BLaER1 treated with 17β-estradiol and CSF1 and Interleukin-3, amounts not matched to agents 10 nM and 100 nM (cell line): ENCODE measurements at regions not wholly inside any gene's neighbourhood (a gene's known extent, or its start where the extent isn't known, plus 50 kb on each side); places are given as distances from the start of the nearest gene placed in this dataset.

Experiments
- H3K27ac ChIP-seq, 11 experiments: shearing (Covaris generic); formaldehyde crosslinking; 2 replicates each; pipeline ENCODE4 v1.8.1; 2022
- H3K27me3 ChIP-seq, 11 experiments: shearing (Covaris generic); formaldehyde crosslinking; 2 replicates each; pipeline ENCODE4 v1.8.1; 2022
- H3K36me3 ChIP-seq, 11 experiments: shearing (Covaris generic); formaldehyde crosslinking; 2 replicates each; pipeline ENCODE4 v1.8.1; 2022
- H3K4me1 ChIP-seq, 10 experiments: shearing (Covaris generic); formaldehyde crosslinking; 2 replicates each; pipeline ENCODE4 v1.8.1; 2022
- H3K4me2 ChIP-seq, 11 experiments: shearing (Covaris generic); formaldehyde crosslinking; 2 replicates each; pipeline ENCODE4 v1.8.1; 2022
- H3K4me3 ChIP-seq, 10 experiments: shearing (Covaris generic); formaldehyde crosslinking; 2 replicates each; pipeline ENCODE4 v1.8.1; 2022
- H3K9ac ChIP-seq, 11 experiments: shearing (Covaris generic); formaldehyde crosslinking; 2 replicates each; pipeline ENCODE4 v1.8.1; 2022
- H3K9me3 ChIP-seq, 11 experiments: shearing (Covaris generic); formaldehyde crosslinking; replicated peaks in 1 of 11; 2 replicates each; pipeline ENCODE4 v1.8.1; 2022
- H4K20me1 ChIP-seq, 11 experiments: shearing (Covaris generic); formaldehyde crosslinking; 2 replicates each; pipeline ENCODE4 v1.8.1; 2022
- Cebpa-rat ChIP-seq, 11 experiments: shearing (Covaris generic); IDR thresholded peaks; 2 replicates each; pipeline ENCODE4 v1.8.1; 2022

DNA sequence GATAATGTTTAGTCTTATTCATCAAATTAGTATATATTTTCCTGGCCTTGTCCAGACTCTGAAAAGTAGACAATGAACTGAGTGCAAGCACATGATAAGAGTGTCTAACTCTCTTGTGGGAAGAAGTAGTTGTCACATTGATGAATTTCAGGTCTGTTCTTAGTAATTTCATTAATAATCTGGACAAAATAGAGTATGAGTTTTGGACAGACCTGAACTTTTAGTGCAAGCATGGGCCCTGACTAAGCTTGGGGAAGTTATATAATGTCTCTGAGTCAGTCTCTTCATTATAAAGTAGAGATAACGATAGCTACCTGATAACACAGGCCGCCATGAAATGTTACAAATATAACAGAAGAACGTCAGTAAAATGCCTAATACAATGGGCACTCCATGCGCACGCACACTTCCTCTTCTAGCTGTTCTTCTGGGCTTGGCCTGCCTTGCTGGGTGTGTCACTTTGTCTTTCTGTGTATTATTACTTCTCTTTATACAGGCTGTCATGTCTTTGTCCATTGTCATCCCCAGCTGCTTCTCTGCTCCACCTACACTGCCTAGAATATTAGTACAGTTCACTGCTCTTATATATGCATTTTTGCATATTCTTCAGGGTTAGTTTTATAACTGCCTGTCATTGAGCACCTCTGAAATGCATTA is 129.1 kb upstream of the HTR2A start:
- Histone ChIP-seq H3K4me3 (no peak overlapping the region), H3K27ac (no peak overlapping the region), H3K4me2 (peak overlapping the region in 1 of 11 experiments; percentile 8; a peak in 1 of 22 replicates), H4K20me1 (no peaks in the 10 kb centered on the region), H3K4me1 (peaks cover 0 to 14% (median 0%) of the 10 kb centered on the region in 10 experiments; a peak in 2 of 20 replicates), H3K9ac (no peak overlapping the region), H3K36me3 (no peaks in the 10 kb centered on the region), H3K27me3 (no peaks in the 10 kb centered on the region), H3K9me3 (peaks cover 0 to 6% (median under 1%) of the 10 kb centered on the region in 11 experiments; a peak in 4 of 22 replicates)
- no peak for TF ChIP-seq Cebpa-rat (IDR thresholded peaks at IDR 0.05)

DNA sequence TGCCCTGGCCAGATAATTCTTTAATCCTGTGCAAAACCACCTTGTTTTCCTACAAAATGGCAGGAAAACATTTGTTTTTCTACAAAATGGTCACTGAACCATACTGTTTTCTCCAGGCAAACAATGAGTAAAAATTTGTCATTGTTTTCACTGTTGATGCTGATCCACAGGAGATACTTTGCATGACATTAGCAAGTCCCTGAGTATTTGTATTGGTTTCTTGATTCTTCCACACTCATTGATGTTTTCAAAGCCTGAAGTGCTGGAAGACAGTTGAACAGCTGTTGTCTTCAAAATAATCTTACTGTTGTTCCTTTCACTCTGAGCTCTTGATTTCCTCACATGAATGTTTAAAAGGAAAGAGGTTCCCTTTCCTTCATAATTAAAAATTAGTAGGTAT is 123.1 kb upstream of the HTR2A start:
- no peak for TF ChIP-seq Cebpa-rat (IDR thresholded peaks at IDR 0.05)
- Histone ChIP-seq H3K36me3 (no peaks in the 10 kb centered on the region), H3K4me3 (no peak overlapping the region), H3K9me3 (peaks cover 0 to 14% (median 10%) of the 10 kb centered on the region in 11 experiments; a peak in 9 of 22 replicates), H3K27ac (no peak overlapping the region), H3K4me1 (peaks cover 0 to 5% (median 0%) of the 10 kb centered on the region in 10 experiments; a peak in 2 of 20 replicates), H3K4me2 (no peak overlapping the region), H4K20me1 (no peaks in the 10 kb centered on the region), H3K27me3 (no peaks in the 10 kb centered on the region), H3K9ac (no peak overlapping the region)

DNA sequence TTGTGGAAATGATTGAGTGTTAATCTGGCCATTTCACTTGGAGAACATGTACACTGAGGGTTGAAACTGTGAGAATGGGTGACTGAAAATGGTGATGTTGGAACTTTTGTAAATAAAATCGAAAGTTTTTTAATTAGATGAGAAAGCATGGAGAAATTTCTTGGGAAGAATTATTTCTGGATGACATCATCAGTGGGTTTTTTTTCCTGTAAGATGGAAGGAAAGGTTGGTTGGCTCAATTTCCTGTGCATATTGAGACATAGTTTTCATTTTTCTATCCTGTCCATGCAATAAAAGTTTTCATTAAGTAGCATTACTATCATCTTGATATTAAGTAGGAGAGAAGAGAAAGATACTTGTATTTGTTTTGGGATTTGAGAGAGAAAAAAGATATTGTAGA is 120.6 kb upstream of the HTR2A start:
- TF ChIP-seq Cebpa-rat (IDR thresholded peaks at IDR 0.05), result no peak
- Histone ChIP-seq H4K20me1 (no peaks in the 10 kb centered on the region), H3K4me1 (no peaks in the 10 kb centered on the region; a peak in 1 of 20 replicates), H3K9me3 (peaks cover 0 to 14% (median 10%) of the 10 kb centered on the region in 11 experiments; a peak in 9 of 22 replicates), H3K4me3 (no peak overlapping the region), H3K9ac (no peak overlapping the region), H3K27me3 (no peaks in the 10 kb centered on the region), H3K27ac (no peak overlapping the region), H3K4me2 (no peak overlapping the region), H3K36me3 (no peaks in the 10 kb centered on the region)

DNA sequence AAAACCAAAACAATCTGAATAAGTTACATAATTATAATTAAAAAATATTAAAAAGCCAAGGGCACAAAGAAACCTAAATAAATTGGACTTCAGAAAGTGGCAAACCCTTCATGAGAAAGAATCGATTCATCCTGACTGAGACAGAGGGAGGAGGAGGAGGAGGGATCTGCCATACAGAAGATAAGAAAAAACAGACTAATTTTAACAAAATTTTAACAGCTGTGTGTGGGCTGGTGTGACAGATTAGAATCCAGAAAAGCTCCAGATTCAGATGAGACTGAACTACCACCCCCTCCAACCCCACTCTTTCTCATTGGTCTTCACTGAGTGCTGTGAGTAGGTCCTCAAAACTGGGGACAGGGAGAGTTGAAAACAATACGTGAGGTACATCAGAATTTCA is 111.5 kb upstream of the HTR2A start:
- no peaks in the 10 kb centered on the region for H3K36me3 ChIP-seq
- no peak overlapping the region for H3K4me3 ChIP-seq
- H3K9me3 ChIP-seq, result no peaks in the 10 kb centered on the region
- H3K9ac ChIP-seq, result no peak overlapping the region
- H3K27me3 ChIP-seq, result no peaks in the 10 kb centered on the region
- TF ChIP-seq Cebpa-rat (IDR thresholded peaks at IDR 0.05), result no peak
- H3K4me2 ChIP-seq, result no peak overlapping the region
- H3K27ac ChIP-seq, result no peak overlapping the region
- no peaks in the 10 kb centered on the region for H4K20me1 ChIP-seq
- no peaks in the 10 kb centered on the region for H3K4me1 ChIP-seq

DNA sequence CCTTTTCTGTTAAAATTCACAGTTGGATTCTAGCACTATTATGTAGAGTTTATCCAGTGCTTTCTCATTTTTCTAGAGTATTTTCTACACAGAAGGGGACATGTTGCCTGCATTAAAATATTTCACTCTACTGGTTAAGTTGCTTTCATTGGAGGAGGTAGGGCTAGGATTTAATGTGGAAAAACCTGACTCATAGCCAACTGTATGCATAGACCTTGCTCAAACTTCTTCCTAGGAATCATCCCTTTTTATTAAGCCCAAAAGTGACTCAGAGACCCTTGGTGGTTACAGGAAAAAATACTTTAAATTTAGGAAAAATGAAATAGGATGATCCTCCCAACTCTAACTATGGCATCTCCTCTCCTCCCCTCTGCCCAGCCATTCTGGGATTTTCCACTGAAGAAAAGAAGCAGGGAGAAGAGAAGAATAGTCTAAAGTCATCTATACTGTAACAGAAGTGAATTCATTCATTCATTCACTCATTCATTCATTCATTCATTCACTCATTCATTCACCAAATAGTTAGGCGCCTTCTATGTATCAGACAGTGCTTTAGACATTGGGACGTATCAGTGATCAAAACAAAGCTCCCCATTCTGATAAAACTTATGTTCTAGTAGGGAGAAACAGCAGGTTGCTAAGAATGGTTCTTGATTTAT is 109.0 kb upstream of the HTR2A start:
- Histone ChIP-seq H3K27ac (no peak overlapping the region), H3K9me3 (no peaks in the 10 kb centered on the region), H4K20me1 (no peaks in the 10 kb centered on the region), H3K4me1 (no peaks in the 10 kb centered on the region), H3K9ac (no peak overlapping the region), H3K27me3 (no peaks in the 10 kb centered on the region), H3K4me2 (no peak overlapping the region), H3K4me3 (no peak overlapping the region), H3K36me3 (no peaks in the 10 kb centered on the region)
- TF ChIP-seq Cebpa-rat (IDR thresholded peaks at IDR 0.05), result no peak

DNA sequence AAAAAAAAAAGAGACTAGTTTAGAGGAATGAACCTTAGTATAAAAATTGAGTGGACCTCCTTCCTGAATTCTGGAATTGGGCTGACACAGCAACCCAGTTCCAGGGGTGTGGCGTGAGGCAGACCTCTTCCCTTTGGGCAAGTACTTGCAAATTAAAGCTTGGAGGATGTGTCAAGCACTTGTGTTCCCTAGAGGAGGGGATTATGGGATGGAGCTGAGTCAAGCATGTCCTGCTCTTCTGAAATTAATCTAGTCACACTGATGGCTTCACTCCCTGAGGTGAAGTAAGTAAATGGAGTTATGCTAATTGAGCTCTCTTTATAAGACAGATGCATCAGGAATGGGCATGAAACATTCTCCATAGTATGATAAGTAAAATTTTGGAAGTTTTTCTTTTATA is 107.7 kb upstream of the HTR2A start:
- no peaks in the 10 kb centered on the region for H3K36me3 ChIP-seq
- H3K27ac ChIP-seq, result no peak overlapping the region
- no peaks in the 10 kb centered on the region for H3K9me3 ChIP-seq
- no peak overlapping the region for H3K9ac ChIP-seq
- H3K4me1 ChIP-seq, result no peaks in the 10 kb centered on the region
- no peaks in the 10 kb centered on the region for H3K27me3 ChIP-seq
- H3K4me2 ChIP-seq, result no peak overlapping the region
- H4K20me1 ChIP-seq, result no peaks in the 10 kb centered on the region
- TF ChIP-seq Cebpa-rat (IDR thresholded peaks at IDR 0.05), result no peak
- H3K4me3 ChIP-seq, result no peak overlapping the region

DNA sequence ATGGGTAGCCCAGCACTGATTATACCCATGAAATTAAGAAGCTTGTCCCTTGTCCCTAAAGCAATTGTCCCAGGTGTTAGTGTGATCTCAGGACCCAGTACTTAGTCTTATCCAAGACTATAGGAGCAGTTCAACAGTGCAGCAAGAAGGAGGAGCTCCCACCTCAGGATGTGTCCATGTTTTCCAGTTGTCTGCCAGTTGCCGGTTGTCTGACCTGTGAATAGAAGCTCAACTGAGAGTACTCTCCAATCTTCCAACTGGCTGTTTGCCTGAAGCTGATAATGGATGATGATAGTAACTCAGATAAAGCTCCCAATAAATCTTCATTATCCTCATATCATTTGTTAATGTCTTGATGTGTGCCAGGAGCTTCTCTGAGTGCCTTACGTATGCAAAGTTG is 107.2 kb upstream of the HTR2A start:
- Histone ChIP-seq H3K4me1 (no peaks in the 10 kb centered on the region), H3K9me3 (no peaks in the 10 kb centered on the region), H3K27ac (no peak overlapping the region), H3K27me3 (no peaks in the 10 kb centered on the region), H3K4me3 (no peak overlapping the region), H3K4me2 (no peak overlapping the region), H3K9ac (no peak overlapping the region), H4K20me1 (no peaks in the 10 kb centered on the region), H3K36me3 (no peaks in the 10 kb centered on the region)
- no peak for TF ChIP-seq Cebpa-rat (IDR thresholded peaks at IDR 0.05)

DNA sequence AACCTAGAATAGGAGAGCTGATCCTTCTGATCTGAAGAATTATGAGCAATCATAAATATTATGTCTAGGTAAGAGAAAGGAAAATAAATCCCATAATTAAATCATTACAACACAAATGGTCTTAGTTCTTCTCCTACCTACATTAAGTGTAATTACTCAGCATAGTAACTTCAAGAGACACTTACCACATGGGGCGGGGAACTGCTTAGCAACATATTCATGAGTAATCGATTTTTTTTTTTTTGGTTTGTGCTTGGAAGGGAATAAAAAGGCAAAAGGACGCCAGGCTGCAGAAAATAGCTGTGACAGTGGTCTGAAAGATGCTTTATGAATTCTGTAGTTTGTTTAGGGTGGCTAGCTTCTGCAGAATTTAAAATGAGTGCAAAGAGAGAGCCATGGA is 103.3 kb upstream of the HTR2A start:
- Histone ChIP-seq H3K36me3 (no peaks in the 10 kb centered on the region), H3K27me3 (no peaks in the 10 kb centered on the region), H3K27ac (no peak overlapping the region), H4K20me1 (no peaks in the 10 kb centered on the region), H3K4me2 (no peak overlapping the region), H3K9ac (no peak overlapping the region), H3K9me3 (no peaks in the 10 kb centered on the region), H3K4me1 (peaks cover 0 to 13% (median 8%) of the 10 kb centered on the region in 10 experiments; a peak in 14 of 20 replicates), H3K4me3 (no peak overlapping the region)
- no peak for TF ChIP-seq Cebpa-rat (IDR thresholded peaks at IDR 0.05)

DNA sequence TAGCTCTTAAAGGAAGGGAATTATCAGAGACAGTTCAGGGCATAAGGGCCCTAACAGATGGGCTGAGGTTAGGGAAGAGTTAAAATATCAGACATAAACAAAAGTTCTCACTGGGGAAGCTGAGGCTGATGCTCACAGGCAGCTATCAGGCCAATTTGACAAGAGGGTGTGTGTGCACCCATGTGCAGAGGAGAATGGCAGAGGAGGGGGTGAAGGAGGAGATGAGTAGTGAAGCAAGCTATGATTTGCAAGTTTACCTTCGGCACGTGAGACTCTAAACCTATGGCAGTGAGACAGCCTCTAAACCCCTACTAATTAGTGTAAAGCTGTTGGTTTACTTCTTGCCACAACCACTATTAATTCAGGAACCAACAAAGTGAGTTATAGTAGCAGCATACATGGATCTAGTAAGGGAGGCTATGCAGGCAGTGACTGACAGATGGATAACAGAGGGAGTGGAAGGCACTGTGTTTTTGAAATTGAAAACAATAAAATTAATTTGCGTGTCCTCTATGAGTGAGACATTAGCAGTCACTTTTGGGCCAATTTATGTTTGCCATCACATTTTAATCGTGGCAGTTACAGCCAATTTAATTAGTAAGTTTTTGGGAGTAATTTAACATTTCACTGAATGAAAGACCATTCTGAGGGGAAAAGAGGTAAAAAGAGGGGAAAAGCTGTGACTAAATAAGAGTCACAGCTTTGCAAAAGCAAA is 99.6 kb upstream of the HTR2A start:
- no peak for TF ChIP-seq Cebpa-rat (IDR thresholded peaks at IDR 0.05)
- Histone ChIP-seq H3K27me3 (no peaks in the 10 kb centered on the region), H3K9ac (no peak overlapping the region), H3K4me2 (peak overlapping the region in 8 of 11 experiments; percentile 7 to 59 (median 42); a peak in 15 of 22 replicates), H3K9me3 (peaks cover 0 to 4% (median 0%) of the 10 kb centered on the region in 11 experiments; a peak in 2 of 22 replicates), H3K36me3 (no peaks in the 10 kb centered on the region), H3K27ac (0 out of 22 replicates have a peak overlapping the region, but pooled peaks of 1 of the 11 experiments have one; percentile 9), H3K4me1 (peaks cover 0 to 13% (median 8%) of the 10 kb centered on the region in 10 experiments; a peak in 14 of 20 replicates), H4K20me1 (no peaks in the 10 kb centered on the region), H3K4me3 (no peak overlapping the region)
